ENCODE measurements at regions not wholly inside any gene's neighbourhood (a gene's known extent, or its start where the extent isn't known, plus 50 kb on each side); places are given as distances from the start of the nearest gene placed in this dataset.
"Not testable (repeated sequence)": the region's sequence is repeated elsewhere in the genome, so short reads cannot be mapped to it uniquely, and the experiment has no call there.

DNA sequence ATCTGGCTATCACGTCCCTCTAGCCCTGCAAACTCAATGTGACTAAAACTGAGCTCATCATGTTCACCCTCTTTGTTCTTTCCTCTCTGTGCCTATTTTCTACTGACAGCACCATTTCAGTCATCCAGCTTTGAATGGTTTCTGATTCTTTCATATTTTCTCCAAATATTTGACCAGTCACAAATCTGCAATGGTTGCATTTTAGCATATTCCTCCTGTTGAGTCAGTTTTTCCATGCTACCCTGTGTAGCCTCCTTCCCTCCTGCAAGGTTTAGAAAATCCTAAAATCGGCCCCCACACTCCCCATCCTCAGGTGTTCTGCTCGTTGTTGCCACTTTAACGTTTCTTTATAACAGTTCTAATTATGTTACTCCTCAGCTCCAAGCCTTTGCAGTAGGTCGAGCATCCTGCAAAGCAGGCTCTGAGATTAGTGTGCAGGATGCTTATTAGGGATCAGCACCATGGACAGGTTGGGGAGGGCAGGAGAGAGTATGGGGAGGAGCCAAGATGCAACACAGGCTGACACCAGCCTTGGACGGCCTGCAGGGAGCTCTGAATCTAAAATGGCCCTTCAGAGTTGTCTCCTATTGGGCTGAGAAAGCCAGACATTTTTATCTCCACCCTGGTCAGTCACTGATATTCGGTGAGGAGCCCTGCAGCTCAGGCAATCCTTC lies 531.0 kb upstream of the COBL start:
- intact Hi-C loops (cut with DNase I), result no loop called here
- DNase-seq (ENCODE audit: missing footprints), result no peak

DNA sequence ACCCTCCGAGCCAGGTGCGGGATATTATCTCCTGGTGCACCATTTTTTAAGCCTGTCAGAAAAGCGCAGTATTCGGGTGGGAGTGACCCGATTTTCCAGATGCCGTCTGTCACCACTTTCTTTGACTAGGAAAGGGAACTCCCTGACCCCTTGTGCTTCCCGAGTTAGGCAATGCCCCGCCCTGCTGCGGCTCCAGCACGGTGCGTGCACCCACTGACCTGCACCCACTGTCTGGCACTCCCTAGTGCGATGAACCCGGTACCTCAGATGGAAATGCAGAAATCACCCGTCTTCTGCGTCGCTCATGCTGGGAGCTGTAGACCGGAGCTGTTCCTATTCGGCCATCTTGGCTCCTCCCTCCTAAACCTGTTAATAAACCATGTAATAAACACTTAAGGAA lies 522.5 kb upstream of the COBL start:
- ATAC-seq; DNase-seq (ENCODE audit: missing footprints); intact Hi-C loops (cut with DNase I): not testable (repeated sequence)

More for the DNA sequence above, 531.0 kb upstream of the COBL start:
- no peak for ATAC-seq

DNA sequence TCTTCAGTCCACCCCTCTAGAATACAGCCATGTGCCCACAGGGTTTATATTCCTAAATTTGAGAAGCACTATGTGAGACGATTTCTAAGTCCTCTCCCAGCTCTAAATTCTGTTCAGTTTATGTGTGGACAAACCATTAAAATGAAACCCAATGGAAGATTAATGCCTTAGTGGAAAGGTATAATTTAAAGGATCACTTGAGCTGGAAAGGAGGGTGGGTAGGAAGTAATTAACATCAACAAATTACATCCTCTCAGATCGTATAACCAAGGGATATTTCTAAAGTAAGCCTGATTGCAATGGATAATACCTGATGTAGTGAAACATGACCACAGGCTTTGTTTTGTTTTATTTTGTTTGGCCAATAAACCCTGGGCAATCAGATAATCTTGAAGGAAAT lies 511.0 kb upstream of the COBL start:
- intact Hi-C loops (cut with DNase I), result no loop called here
- DNase-seq (ENCODE audit: missing footprints) (no peak), ATAC-seq (no peak)

GRCh38 chr7:51824050-51824449 lies 507.4 kb upstream of the COBL start:
- intact Hi-C loops (cut with DNase I), result no loop called here
- no peak for ATAC-seq
- DNase-seq (ENCODE audit: missing footprints), result no peak

DNA sequence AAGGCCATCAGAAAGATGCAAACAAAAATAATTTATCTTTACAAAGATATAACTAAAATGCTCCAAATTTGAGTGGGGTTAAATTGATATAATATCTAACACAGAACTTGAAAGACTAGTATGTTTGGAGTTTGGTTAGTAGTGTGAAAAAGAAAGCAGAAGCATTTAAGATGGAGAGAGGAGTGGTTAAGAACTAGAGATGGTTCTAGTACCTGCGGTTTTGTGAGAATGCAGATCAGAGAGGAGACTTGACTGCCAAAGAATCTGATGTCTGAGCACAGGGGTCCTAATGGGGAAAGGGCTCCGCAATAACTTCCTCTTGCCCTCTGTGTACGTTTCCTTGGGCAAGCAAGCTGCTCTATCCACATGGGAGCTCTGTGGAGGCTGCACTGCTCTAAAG lies 506.8 kb upstream of the COBL start:
- intact Hi-C loops (cut with DNase I), result no loop called here
- DNase-seq (ENCODE audit: missing footprints), result no peak
- ATAC-seq, result no peak

DNA sequence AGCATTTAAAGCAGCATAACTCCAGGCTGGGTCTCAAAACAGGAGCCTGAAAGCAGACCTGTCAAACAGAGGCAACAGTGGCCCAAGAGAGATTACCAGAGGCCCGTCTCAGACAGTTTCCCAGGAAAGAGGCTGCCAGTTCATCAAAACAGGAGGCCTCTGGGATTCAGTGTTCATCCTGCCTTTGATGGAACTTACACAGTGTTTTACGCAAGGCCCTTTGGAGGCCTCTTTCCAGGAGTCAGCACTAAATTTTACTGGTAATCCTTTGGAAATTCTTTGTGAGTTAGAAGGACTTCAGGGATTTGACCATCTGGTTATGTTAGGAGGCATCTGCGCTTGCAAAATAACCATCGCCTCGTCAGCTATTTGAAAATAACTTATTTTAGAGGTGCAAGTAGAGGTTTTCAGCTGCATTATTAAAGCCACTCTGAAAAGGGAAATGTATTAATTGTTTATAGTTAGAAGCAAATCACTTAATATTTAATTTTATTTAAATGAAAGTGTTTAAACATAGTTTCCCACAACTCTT lies 501.2 kb upstream of the COBL start:
- no peak for DNase-seq (ENCODE audit: missing footprints)
- intact Hi-C loops (cut with DNase I), result no loop called here
- ATAC-seq, result no peak

GRCh38 chr7:51805783-51806431 lies 489.3 kb upstream of the COBL start:
- intact Hi-C loops (cut with DNase I); ATAC-seq; DNase-seq (ENCODE audit: missing footprints): not testable (repeated sequence)

DNA sequence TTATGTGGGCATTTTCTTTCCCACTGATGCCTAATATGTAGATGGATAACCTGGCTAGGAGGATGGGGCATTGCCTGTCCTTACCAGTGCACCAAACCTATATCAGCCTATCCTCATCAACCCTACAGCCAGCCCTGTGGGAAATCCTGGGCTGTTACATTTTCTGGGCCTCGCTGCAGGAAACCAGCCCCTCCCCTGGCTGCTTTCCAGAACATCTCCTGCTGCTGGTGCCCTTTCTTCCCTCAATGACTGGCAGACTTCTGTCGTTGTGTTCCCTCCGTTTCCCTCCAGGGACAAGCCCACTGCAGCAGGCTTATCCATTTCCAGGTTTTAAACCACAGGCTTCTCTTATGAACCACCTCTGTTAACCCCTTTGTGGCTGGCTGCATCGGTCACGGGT lies 486.1 kb upstream of the COBL start:
- intact Hi-C loops (cut with DNase I), result no loop called here
- ATAC-seq, result no peak
- no peak for DNase-seq (ENCODE audit: missing footprints)

DNA sequence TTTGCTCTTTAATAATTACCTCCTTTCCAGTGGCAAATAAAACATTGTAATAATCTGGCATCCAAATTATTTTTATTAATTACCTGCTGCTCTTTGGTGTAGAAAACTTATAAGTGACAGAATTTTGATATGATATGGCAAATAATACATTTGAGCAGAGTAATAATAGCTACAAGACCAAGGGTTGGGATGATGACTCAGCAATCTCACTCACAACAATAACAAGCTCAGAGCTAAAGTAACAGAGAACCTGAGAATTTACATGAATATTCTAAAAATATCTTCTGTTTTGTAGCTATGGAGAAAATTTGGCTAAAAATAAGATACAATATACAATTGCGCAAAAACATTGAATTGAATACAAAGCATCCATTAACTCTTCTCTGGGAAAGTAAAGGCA lies 480.8 kb upstream of the COBL start:
- ATAC-seq (no peak), DNase-seq (ENCODE audit: missing footprints) (no peak)
- intact Hi-C loops (cut with DNase I), result no loop called here

DNA sequence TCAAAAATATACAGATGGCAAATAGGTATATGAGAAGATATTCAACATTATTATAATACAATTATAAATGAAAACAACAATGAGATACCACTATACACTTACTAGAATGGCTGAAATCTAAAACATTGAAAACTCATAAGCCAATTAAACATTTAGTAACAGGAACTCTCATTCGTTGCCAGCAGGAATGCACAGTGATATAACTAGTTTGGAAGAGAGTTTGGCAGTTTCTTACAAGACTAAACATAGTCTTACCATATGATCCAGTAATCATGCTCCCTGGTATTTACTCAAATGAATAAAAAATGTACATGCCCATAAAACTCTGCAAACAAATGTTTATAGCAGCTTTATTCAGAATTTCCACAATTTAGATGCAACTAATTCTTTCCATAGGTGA lies 476.2 kb upstream of the COBL start:
- DNase-seq (ENCODE audit: missing footprints), result no peak
- intact Hi-C loops (cut with DNase I), result no loop called here
- ATAC-seq, result no peak

GRCh38 chr7:51789489-51789888 lies 472.9 kb upstream of the COBL start:
- intact Hi-C loops (cut with DNase I), result no loop called here
- ATAC-seq (no peak), DNase-seq (ENCODE audit: missing footprints) (no peak)

GRCh38 chr7:51786284-51786683 lies 469.7 kb upstream of the COBL start:
- intact Hi-C loops (cut with DNase I), result no loop called here
- DNase-seq (ENCODE audit: missing footprints), result no peak
- ATAC-seq, result no peak

DNA sequence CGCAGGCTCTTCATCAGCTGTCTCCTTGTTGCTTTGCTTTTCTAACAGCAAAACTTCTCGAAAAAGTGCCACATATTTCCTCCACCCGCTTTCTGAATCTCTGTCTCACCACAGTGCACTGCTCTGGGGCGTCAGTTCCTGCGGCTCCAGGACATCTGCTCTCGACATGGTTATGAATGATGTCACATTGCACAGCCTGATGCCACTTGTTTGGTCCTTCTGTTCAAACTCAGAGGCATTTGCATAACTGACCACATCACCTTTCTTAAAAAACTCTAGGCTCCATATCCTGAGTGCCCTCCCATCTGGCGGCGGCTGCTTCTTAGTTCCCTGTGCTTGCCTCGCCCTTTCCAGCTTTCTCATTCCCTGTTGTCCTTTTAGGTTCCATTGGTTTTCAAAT lies 469.3 kb upstream of the COBL start:
- ATAC-seq, result no peak
- DNase-seq (ENCODE audit: missing footprints), result no peak

GRCh38 chr7:51785171-51785570 lies 468.6 kb upstream of the COBL start:
- no peak for ATAC-seq
- intact Hi-C loops (cut with DNase I), result no loop called here
- no peak for DNase-seq (ENCODE audit: missing footprints)

More for the DNA sequence above, 469.3 kb upstream of the COBL start:
- intact Hi-C loops (cut with DNase I), result no loop called here

DNA sequence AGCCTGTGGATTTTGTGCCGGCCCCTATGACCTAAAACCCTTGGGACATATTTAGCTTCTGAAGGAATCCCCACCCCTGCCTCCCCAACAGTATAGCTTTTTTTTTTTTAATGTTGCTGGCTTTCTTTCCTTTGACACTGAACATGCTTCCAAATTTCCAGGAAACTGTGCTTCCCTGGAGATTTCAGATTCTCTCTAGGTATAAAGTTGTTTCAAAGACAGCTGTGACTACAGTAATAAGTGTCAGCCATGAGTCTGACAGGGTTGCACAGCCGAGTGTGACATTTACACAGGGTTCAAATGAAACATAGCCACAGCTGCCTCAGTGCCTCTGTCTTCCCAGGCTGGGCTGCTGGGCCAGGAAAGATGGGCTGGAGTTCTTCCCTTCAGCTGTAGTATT lies 466.6 kb upstream of the COBL start:
- intact Hi-C loops (cut with DNase I), result no loop called here
- ATAC-seq (no peak), DNase-seq (ENCODE audit: missing footprints) (no peak)

GRCh38 chr7:51778121-51778520 lies 461.5 kb upstream of the COBL start:
- intact Hi-C loops (cut with DNase I), result no loop called here
- DNase-seq (ENCODE audit: missing footprints) (no peak), ATAC-seq (no peak)

DNA sequence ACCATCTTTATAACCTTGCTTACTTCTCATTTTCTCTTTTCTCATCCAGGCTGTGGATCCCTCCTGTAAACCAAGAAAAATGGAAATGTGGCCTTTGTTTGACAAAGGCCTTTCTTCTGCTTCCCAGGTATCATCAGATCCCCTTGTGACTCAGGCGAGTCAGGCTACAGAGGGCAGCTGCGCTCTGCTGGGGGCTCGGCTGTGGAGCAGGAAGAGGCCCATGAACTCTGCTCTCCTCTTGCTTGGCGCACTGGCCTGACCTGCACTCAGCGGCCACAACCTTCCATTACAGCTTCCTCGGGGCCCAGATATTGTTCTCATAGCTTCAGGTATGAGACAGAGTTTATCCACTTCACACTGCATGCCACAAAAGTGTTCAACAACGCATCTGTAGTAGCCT lies 457.6 kb upstream of the COBL start:
- DNase-seq (ENCODE audit: missing footprints) (no peak), ATAC-seq (no peak)
- intact Hi-C loops (cut with DNase I), result no loop called here

DNA sequence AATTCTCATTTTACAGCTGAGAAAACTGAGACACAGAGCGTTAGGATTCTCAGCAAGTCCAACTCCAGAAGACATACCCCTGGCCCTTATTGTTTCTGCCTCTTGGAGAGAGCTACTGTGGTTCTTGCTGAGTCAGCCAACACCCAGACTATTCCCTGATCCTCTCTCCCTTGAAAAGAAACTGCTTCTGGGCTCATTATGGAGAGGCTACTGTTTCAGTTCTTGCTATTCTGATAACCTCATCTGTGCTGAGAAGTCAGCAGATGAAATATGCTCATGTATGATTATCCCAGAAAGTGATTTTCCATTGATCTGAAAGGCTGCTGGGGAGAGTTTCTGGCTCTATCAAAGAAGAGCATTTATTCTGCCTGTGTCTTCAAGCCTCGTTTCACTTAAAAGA lies 455.6 kb upstream of the COBL start:
- intact Hi-C loops (cut with DNase I), result no loop called here
- DNase-seq (ENCODE audit: missing footprints), result no peak
- ATAC-seq, result no peak

- ATAC-seq (no peak), DNase-seq (ENCODE audit: missing footprints) (no peak)
- intact Hi-C loops (cut with DNase I), result no loop called here
Measured at GRCh38 chr7:51764976-51765375, 448.4 kb upstream of the COBL start.

DNA sequence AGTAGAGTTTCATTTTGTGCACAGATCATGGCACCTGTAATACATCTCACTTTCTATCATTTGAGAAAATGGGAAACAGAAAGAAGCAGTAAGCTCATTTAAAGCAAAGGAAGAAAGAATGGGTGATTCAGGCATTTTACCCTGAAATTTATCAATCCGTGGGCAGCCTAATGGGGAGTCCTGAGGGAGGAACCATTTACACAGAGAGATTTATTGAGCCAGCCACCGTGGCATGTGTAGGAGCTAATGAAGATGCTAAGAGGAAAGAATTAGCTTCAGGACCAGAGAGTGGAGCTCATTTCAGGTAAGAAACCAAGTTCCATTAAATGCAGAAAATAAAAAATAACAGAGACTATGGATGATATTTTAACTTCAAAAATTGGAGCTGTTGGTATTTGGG lies 443.4 kb upstream of the COBL start:
- ATAC-seq (no peak), DNase-seq (ENCODE audit: missing footprints) (no peak)
- intact Hi-C loops (cut with DNase I), result no loop called here

GRCh38 chr7:51757960-51758359 lies 441.4 kb upstream of the COBL start:
- intact Hi-C loops (cut with DNase I), result no loop called here
- no peak for ATAC-seq

More at GRCh38 chr7:51757960-51758359, 441.4 kb upstream of the COBL start:
- no peak for DNase-seq (ENCODE audit: missing footprints)
